Stimulated activated CD4-positive, alpha-beta T cell treated with anti-CD3 and anti-CD28 coated beads, Interleukin-12 subunit alpha, Interleukin-12 subunit beta, amount 100 ng/mL, for 48 hours (primary cell): ENCODE measurements at regions not wholly inside any gene's neighbourhood (a gene's known extent, or its start where the extent isn't known, plus 50 kb on each side); places are given as distances from the start of the nearest gene placed in this dataset.
"Not testable (repeated sequence)": the region's sequence is repeated elsewhere in the genome, so short reads cannot be mapped to it uniquely, and the experiment has no call there.

Experiments
- DNase-seq, 3 donors: peaks; one replicate each; pipeline ENCODE4 v3.0.0-alpha.2; 2020; ENCODE audit warnings: low read depth in 2 of 3, low spot score in 1 of 3

GRCh38 chr22:23501261-23501619 is 78.8 kb downstream of the IGLL1 start:
- no peak for DNase-seq

DNA sequence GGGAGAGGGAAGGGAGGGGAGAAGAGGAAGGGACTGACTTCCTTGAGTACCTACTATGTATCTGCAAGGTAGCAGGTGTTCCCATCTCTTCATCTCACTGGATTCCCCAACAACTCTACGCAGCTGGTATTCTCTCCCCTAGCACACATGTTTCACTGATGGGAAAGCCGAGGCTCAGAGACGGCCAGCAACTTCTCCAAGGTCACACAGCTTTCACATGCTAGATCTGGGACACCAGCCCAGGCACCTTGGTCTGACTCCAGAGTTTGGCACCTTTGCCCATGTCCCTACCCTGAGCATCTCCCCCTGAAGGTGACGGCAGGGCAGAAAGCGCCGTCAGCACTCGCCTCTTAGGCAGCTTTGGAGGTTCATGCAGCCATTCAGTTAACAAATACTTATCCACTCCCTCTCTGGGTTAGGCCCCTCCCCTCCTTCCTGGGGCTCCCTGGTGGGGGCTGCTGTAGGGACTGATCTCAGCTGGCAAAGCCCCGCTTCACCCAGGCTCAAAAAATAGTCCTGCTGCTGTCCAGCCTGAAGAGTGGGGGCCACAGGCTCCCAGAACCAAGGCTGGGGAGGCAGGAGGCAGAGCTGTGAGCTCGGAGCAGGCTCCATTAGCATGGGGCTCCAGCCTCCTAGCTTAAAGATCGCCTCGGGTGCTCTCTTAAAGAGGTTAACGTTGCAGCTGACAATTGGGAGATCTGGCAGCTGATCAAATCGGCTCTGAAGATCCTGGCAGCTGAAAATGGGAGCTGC is 79.4 kb downstream of the IGLL1 start:
- no peak for DNase-seq

DNA sequence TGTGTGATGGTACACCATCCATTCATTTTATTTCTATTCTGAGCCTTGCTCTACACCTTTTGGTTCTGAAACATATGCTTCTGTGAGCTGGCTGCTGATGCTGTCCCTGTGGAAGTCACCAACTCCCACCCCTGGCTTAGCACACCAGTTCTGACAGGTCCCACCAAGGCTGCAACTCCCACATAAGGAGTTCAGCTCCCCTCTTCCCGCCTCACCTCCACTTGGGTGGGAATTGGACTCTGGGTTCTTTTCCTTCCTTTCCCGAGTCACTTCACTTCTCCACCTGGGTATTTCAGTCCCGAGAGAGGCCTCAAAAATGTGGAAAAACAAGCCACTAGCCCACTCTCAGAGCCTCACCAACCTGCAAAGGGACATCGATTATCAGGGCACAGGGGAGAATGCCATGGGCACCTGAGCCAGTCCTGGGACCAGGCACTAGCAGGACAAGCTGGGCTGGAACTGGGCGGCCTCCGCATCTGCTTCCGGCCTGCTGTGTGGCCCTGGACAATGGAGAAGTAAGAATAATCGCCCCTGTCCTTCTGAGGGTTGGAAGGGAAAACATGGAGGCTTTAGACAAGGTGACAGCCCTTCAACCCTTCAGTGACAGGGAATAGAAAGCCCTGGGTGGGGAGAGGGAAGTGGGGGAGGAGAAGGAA is 80.1 kb downstream of the IGLL1 start:
- DNase-seq, result no peak

DNA sequence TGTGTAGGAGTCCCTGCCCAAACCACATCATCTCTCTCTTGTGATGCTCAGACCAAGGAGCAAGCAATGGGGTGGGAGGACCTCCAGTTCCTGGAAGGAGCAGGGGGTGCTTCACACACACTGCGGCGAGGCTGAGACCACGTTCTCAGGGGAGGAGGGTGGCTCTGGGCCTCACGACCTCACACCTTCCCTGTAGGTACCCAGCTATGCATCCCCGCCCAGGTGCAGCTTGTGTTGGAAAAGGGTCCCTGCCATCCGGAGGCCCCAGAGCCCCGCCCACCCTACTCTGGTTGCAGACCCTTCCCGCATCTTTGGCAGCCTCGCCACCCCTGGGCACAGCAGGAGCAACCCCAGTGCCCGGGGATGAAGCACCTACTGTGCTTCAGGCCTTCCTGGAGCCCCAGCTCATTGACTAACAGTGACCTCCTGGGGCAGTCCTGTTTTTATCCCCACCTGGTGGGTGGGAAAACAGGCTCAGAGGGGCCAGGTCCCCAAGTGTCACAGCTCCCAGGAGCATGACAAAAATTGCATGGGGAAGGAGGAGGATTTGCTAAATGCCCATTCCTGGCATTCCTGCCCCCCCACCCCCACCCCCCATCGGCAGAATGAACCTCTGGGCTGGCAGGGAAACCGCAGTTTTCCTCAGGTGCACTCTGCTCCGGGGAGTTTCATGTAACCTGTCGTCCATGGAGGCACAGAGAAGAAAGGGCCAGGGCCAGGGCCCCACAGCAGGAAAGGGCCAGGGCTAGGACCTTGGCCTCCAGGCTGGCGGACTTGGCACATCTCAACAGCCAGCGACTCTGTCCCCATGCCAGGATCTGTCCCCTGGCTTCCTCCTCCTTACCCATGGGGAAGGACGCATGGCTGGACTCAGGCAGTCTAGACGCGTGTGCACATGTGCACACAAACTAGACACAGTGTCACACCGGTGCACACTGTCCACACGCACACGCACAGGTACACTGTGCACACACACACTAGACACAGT is 81.0 kb downstream of the IGLL1 start:
- no peak for DNase-seq

DNA sequence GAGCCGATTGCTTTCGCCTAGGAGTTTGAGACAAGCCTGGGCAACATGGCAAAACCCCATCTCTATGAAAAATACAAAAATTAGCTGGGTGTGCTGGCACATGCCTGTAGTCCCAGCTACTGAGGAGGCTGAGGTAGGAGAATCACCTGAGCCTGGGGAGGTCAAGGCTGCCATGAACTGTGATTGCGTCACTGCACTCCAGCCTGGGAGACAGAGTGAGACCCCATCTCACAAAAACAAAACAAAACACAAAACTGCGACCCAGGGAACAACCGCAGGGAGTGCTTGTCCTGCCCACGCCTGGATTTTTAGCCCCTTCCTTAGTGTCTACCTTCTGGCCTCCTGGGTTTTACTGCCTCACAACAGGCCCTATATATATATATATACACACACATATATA is 82.2 kb downstream of the IGLL1 start:
- DNase-seq, result not testable (repeated sequence)

GRCh38 chr22:23497016-23497885 is 82.8 kb downstream of the IGLL1 start:
- DNase-seq, result no peak

DNA sequence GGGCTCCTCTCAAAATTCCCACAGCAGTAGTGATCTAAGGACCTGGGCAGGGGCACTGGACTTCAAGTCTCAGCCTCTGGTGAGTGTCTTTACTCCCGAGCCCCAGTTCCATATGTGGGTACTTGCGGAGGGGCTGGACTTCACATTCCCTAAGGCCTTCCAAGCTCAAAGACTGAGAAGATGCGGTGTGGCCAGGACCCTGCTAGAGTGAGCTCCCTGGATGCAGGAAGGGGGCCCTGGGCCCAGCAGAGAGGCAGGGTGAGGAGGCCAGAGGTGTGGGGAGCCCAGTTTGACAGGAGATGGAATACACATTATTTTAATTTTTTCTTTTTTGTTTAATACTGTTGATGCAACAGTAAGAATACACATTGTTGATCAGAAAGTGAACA is 83.7 kb downstream of the IGLL1 start:
- no peak for DNase-seq

DNA sequence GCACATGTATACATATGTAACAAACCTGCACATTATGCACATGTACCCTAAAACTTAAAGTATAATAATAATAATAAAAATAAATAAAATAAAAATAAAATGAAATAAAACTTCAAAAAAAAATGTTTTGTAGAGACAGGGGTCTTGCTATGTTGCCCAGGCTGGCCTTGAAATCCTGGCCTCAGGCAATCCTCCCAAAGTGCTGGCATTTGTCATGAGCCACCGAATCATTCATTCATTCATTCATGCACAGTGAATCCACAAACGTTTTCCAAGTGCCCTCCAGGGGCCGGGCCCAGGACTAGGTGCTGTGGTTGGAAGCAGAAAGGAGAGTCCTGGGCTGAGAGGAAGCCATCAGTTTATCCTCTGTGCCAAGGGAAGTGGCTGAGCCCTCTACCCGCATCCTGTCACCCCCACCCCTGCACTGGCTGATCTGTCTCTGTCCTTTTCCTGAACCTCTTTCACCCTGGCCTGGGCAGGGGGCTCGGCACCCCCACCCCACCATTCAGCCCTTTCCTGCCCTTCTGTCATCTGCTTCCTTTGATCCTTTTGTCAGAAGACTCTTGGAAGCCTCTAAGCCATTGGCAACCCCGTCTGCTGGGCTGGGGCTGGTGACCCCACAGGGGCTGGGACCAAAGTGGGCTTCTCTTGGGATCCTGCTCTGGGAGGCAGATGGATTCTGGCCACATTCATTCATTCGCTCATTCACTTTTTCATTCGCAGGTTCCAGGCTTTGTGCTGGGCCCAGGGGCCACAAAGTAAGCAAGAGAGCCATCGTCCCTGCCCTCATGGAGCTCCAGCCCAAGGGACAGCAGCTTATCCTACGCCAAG is 84.3 kb downstream of the IGLL1 start:
- no peak for DNase-seq

DNA sequence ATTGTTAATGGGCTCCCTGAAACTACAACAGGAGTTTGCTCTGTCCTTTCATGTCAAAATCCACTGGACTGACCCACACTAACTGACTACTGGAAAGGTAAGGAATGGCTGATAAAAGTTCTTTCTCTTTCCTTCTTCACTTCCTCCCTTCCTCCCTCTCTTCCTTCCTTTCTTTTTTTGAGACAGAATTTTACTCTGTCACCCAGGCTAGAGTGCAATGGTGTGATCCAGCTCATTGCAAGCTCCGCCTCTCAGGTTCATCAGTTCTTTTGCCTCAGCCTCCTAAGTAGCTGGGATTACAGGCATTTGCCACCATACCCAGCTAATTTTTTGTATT is 85.2 kb downstream of the IGLL1 start:
- DNase-seq, result no peak

DNA sequence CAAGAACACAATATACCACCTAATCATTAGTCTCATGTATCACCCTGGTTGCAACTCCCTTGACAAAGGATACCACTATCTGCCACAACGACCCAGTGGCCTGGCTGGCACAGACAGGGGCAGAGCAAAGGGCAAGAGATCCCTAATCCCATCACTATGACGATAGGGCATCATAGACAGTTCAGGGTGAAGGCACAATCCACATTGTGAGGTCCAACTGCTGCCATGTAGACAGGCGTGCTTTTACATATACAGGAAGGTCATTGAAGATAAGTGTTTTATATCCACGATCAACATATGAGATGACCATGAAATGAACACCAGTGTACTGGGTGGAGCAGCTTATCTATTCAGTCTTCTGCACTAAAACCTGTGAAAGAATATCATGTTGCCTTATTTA is 94.6 kb downstream of the IGLL1 start:
- DNase-seq, result no peak

- no peak for DNase-seq
Measured at GRCh38 chr22:23484651-23485050, 95.4 kb downstream of the IGLL1 start.

- DNase-seq, result no peak
Measured at GRCh38 chr22:23481369-23481768, 98.7 kb downstream of the IGLL1 start.

DNA sequence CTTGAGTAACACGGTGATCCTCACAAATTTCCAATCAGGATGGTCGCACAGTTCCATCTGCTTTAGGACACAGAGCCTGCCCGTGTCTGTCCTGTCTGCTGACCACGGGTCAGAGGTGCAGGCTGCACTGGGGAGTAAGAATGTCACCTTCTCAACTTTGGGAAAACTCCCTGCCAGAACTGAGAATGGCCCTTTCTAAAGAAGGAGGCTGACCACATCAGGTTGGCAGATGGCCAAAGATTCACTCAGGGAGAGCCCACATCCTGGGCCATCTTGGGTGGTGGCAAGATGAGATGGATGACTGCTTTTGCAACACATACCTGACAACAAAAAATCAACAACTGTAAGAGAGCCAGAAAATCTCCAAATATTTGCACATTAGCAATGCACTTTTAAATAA is 101.9 kb downstream of the IGLL1 start:
- no peak for DNase-seq

- DNase-seq, result not testable (repeated sequence)
Measured at GRCh38 chr22:23474531-23474930, 105.6 kb downstream of the IGLL1 start.

DNA sequence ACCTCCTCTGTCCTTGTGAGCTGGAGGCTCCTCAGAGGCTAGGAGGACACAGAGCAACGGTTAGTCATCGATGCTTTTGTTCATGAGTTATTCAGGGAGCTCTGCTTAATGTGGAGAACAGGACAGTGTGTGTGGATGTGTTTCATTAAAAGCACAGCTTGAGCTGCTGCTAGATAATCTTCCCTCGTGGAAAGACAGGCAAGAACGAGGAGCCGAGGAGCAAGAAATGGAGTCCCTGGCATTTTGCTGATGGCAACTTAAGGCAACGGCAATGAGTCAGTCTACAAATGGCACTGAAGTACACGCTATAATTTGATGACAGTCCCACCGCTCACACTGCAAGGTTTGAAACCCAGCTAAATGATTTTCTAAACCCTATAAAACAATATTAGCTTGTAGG is 106.2 kb downstream of the IGLL1 start:
- no peak for DNase-seq

- not testable (repeated sequence) for DNase-seq
Measured at GRCh38 chr22:23472376-23472775, 107.7 kb downstream of the IGLL1 start.

- no peak for DNase-seq
Measured at GRCh38 chr22:23471698-23472097, 108.4 kb downstream of the IGLL1 start.

GRCh38 chr22:23470811-23471389 is 109.2 kb downstream of the IGLL1 start:
- DNase-seq, result no peak

GRCh38 chr22:23467721-23468294 is 112.3 kb downstream of the IGLL1 start:
- no peak for DNase-seq
